ENCODE measurements at regions not wholly inside any gene's neighbourhood (a gene's known extent, or its start where the extent isn't known, plus 50 kb on each side); places are given as distances from the start of the nearest gene placed in this dataset.

DNA sequence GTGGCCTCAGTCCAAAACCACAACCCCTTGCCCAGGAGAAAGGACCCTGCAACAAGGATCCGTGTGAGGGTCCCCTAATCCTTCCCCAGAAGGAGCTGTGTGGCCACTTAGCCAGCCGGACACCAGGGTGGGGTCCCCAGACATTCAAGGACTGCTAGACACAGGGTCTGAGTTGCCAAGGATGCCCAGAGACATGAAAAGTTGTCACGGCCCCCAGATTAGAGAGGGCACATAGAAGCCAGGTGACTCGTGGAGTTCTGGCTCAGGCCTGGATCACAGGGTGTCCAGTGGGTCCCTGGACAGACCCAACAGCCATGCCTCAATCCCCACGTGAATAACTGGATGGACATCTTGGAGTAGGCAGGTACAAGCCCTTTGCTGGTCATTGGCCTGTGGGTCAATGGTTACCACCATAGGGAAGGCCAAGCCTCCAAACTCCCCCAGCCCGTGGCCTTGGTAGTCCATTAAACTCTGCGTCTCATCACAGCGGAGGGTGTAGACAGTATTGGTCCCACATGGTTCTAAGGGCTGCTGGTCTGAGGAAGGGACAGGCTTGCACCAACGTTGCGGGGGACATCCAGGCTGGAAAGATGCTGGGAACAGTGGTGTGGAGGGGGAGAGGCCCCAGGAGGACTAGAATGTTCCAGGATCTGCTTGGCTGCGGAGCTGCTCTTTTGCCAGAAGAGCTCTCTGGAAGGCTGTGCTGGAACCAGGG, 205.9 kb upstream of the PPP2R2D start:
- in situ Hi-C loops (cut with HindIII; ENCODE audit: extremely low pct_ligation_motif_present, low pct_unique_long_range_greater_than_20kb): no loop called here
- Histone ChIP-seq H3K27me3 (ENCODE audit: control insufficient read depth in 1 of 2, insufficient read depth in 2 of 2, low read length in 2 of 2) (peaks cover 5 to 9% of the 10 kb centered on the region in 2 experiments), H3K4me2 (ENCODE audit: low read depth, low read length) (no peak overlapping the region), H3K9me3 (ENCODE audit: low read length) (no peaks in the 10 kb centered on the region), H3K9ac (ENCODE audit: insufficient read depth, low read depth, low read length) (no peak overlapping the region), H2AFZ (ENCODE audit: low read length) (no peak overlapping the region), H3K27ac (ENCODE audit: extremely low read length, insufficient read depth, low read length) (no peak overlapping the region), H4K20me1 (ENCODE audit: insufficient read depth, low read length) (no peaks in the 10 kb centered on the region), H3K79me2 (ENCODE audit: insufficient read depth, low read length) (no peaks in the 10 kb centered on the region), H3K4me3 (replicated peaks in 1 of 3; ENCODE audit: insufficient read depth in 1 of 3, low read depth in 2 of 3, low read length in 3 of 3) (no peak overlapping the region), H3K36me3 (replicated peaks in 1 of 2; ENCODE audit: control insufficient read depth in 1 of 2, insufficient read depth in 2 of 2, low read length in 2 of 2) (no peaks in the 10 kb centered on the region), H3K4me1 (ENCODE audit: insufficient read depth, low read length) (no peaks in the 10 kb centered on the region)
- DNase-seq (ENCODE audit: low spot score) (no peak), ATAC-seq (no peak), FAIRE-seq (no peak)
- intact Hi-C loops (cut with micrococcal nuclease; ENCODE audit: unreplicated experiment): no loop called here
- ChIA-PET CTCF (ENCODE audit: low intra/inter-chr PET ratio, low total read pairs) (no interaction called here), POLR2A (no interaction called here)
- no peak for TF ChIP-seq FOXC1 (CRISPR knock-in tag; IDR thresholded peaks at IDR 0.05; ENCODE audit: borderline replicate concordance)
- WGBS (ENCODE audit: low lambda C conversion rate): 63% methylated on average over 3 of the region's 11 CpGs
- no TSS peak for BruUV-seq (replicated peaks)

DNA sequence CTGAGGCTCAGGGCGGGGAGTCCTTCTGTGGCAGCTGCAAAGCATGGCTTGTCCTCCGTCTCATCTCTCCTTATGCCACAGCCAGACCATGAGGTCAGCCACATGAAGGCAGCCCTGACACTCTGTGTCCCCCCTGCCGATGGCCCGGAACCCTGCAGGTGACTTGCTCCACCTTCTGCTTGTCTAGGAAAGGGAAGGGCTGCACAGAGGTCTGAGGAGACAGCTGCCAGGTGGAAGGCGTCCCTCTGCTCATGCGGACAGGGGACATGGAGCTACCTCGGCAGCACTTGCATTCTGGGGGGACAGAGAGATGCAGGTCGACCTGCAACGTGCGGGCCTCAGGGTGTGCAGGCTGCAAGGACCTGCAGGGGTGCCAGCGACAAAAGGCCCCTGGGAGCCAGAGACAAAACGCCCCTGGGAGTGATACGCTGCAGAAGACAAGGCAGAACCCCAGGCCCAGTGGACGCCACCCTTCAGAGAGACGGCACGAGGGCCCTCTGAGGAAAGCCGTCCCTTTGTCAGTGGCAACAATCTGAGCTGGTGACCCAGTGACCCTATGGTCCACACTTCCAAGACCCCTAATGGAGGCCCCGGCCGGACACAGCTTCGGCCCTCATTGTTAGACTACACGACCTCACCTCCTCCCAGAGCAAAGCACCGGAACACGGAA, 205.2 kb upstream of the PPP2R2D start:
- Histone ChIP-seq H3K4me1 (ENCODE audit: insufficient read depth, low read length) (no peaks in the 10 kb centered on the region), H3K9me3 (ENCODE audit: low read length) (no peaks in the 10 kb centered on the region), H3K36me3 (replicated peaks in 1 of 2; ENCODE audit: control insufficient read depth in 1 of 2, insufficient read depth in 2 of 2, low read length in 2 of 2) (no peaks in the 10 kb centered on the region), H4K20me1 (ENCODE audit: insufficient read depth, low read length) (no peaks in the 10 kb centered on the region), H3K79me2 (ENCODE audit: insufficient read depth, low read length) (no peaks in the 10 kb centered on the region), H3K9ac (ENCODE audit: insufficient read depth, low read depth, low read length) (no peak overlapping the region), H2AFZ (ENCODE audit: low read length) (no peak overlapping the region), H3K27me3 (ENCODE audit: control insufficient read depth in 1 of 2, insufficient read depth in 2 of 2, low read length in 2 of 2) (peaks cover 6 to 9% of the 10 kb centered on the region in 2 experiments), H3K4me2 (ENCODE audit: low read depth, low read length) (no peak overlapping the region), H3K27ac (ENCODE audit: extremely low read length, insufficient read depth, low read length) (no peak overlapping the region), H3K4me3 (replicated peaks in 1 of 3; ENCODE audit: insufficient read depth in 1 of 3, low read depth in 2 of 3, low read length in 3 of 3) (no peak overlapping the region)
- FAIRE-seq (no peak), DNase-seq (ENCODE audit: low spot score) (no peak), ATAC-seq (no peak)
- TF ChIP-seq TOPORS (CRISPR knock-in tag; IDR thresholded peaks at IDR 0.05) (no peak), PHF21A (CRISPR knock-in tag; IDR thresholded peaks at IDR 0.05) (no peak), ZNF7 (CRISPR knock-in tag; IDR thresholded peaks at IDR 0.05) (no peak), AHR (CRISPR knock-in tag; IDR thresholded peaks at IDR 0.05) (no peak), ZNF782 (CRISPR knock-in tag; IDR thresholded peaks at IDR 0.05; ENCODE audit: borderline replicate concordance) (no peak), NFIB (CRISPR knock-in tag; IDR thresholded peaks at IDR 0.05; ENCODE audit: borderline replicate concordance) (no peak), KAT2B (IDR thresholded peaks at IDR 0.05; ENCODE audit: borderline replicate concordance, low read depth, low read length) (no peak), KAT7 (CRISPR knock-in tag; IDR thresholded peaks at IDR 0.05; ENCODE audit: borderline replicate concordance) (no peak)
- TF ChIP-seq, protein P1, sequence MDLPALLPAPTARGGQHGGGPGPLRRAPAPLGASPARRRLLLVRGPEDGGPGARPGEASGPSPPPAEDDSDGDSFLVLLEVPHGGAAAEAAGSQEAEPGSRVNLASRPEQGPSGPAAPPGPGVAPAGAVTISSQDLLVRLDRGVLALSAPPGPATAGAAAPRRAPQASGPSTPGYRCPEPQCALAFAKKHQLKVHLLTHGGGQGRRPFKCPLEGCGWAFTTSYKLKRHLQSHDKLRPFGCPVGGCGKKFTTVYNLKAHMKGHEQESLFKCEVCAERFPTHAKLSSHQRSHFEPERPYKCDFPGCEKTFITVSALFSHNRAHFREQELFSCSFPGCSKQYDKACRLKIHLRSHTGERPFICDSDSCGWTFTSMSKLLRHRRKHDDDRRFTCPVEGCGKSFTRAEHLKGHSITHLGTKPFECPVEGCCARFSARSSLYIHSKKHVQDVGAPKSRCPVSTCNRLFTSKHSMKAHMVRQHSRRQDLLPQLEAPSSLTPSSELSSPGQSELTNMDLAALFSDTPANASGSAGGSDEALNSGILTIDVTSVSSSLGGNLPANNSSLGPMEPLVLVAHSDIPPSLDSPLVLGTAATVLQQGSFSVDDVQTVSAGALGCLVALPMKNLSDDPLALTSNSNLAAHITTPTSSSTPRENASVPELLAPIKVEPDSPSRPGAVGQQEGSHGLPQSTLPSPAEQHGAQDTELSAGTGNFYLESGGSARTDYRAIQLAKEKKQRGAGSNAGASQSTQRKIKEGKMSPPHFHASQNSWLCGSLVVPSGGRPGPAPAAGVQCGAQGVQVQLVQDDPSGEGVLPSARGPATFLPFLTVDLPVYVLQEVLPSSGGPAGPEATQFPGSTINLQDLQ (CRISPR knock-in tag; IDR thresholded peaks at IDR 0.05): no peak
- TF ChIP-seq, protein P2, sequence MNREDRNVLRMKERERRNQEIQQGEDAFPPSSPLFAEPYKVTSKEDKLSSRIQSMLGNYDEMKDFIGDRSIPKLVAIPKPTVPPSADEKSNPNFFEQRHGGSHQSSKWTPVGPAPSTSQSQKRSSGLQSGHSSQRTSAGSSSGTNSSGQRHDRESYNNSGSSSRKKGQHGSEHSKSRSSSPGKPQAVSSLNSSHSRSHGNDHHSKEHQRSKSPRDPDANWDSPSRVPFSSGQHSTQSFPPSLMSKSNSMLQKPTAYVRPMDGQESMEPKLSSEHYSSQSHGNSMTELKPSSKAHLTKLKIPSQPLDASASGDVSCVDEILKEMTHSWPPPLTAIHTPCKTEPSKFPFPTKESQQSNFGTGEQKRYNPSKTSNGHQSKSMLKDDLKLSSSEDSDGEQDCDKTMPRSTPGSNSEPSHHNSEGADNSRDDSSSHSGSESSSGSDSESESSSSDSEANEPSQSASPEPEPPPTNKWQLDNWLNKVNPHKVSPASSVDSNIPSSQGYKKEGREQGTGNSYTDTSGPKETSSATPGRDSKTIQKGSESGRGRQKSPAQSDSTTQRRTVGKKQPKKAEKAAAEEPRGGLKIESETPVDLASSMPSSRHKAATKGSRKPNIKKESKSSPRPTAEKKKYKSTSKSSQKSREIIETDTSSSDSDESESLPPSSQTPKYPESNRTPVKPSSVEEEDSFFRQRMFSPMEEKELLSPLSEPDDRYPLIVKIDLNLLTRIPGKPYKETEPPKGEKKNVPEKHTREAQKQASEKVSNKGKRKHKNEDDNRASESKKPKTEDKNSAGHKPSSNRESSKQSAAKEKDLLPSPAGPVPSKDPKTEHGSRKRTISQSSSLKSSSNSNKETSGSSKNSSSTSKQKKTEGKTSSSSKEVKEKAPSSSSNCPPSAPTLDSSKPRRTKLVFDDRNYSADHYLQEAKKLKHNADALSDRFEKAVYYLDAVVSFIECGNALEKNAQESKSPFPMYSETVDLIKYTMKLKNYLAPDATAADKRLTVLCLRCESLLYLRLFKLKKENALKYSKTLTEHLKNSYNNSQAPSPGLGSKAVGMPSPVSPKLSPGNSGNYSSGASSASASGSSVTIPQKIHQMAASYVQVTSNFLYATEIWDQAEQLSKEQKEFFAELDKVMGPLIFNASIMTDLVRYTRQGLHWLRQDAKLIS (CRISPR knock-in tag; IDR thresholded peaks at IDR 0.05): no peak
- intact Hi-C loops (cut with micrococcal nuclease; ENCODE audit: unreplicated experiment): no loop called here
- ChIA-PET POLR2A (no interaction called here), CTCF (ENCODE audit: low intra/inter-chr PET ratio, low total read pairs) (no interaction called here)
- no TSS peak for BruUV-seq (replicated peaks)
- 45% methylated on average over 8 of the region's 23 CpGs for WGBS (ENCODE audit: low lambda C conversion rate)
- in situ Hi-C loops (cut with HindIII; ENCODE audit: extremely low pct_ligation_motif_present, low pct_unique_long_range_greater_than_20kb): no loop called here
